AG04450 (cell line): ENCODE measurements at regions not wholly inside any gene's neighbourhood (a gene's known extent, or its start where the extent isn't known, plus 50 kb on each side); places are given as distances from the start of the nearest gene placed in this dataset.

ENCODE experiments used
- CTCF ChIA-PET: fragments of 300-600, 350-600 bp; formaldehyde crosslinking; extraction: SDS; loops from one replicate; lab custom pipeline; 2022; ENCODE audit warnings: antibody characterized with exemption, inconsistent platforms; lab: Charles Lee
- POLR2A ChIA-PET: fragments of 350-600 bp; formaldehyde crosslinking; extraction: SDS; loops from one replicate; lab custom pipeline; 2021; ENCODE audit warnings: antibody characterized with exemption, inconsistent platforms; lab: Yijun Ruan, JAX
- DNase-seq: peaks from one replicate; pipeline ENCODE4 v3.0.0-alpha.2; 2011; ENCODE audit warnings: low read depth, low spot score
- H3K27ac ChIP-seq: one replicate; pipeline ENCODE4 v1.5.1; 2012; ENCODE audit warnings: low read depth, low read length, control low read depth
- H3K27me3 ChIP-seq: one replicate; pipeline ENCODE4 v1.6.0; 2012; ENCODE audit warnings: low read length; ENCODE audit not compliant: control insufficient read depth, insufficient read depth
- H3K4me3 ChIP-seq: 2 replicates; pipeline ENCODE4 v1.5.1; 2011; ENCODE audit warnings: mild to moderate bottlenecking, low read depth, low read length, control low read depth
- H3K9me3 ChIP-seq: 2 replicates; pipeline ENCODE4 v1.5.1; 2012; ENCODE audit warnings: low read length; ENCODE audit not compliant: control insufficient read depth, insufficient read depth
- CTCF ChIP-seq: IDR thresholded peaks from 2 replicates; pipeline ENCODE4 v1.5.1; 2011; ENCODE audit warnings: low read depth, low read length, control low read depth, inconsistent platforms

- Histone ChIP-seq H3K27ac (no peak overlapping the region), H3K4me3 (no peak overlapping the region), H3K9me3 (peaks cover 5% of the 10 kb centered on the region), H3K27me3 (no peaks in the 10 kb centered on the region)
- DNase-seq = no peak
- no peak for TF ChIP-seq CTCF
- CTCF ChIA-PET = no interaction called here
- POLR2A ChIA-PET = no interaction called here
Observed at GRCh38 chr18:38670486-38670885, 1104.9 kb upstream of the CELF4 start.

DNA sequence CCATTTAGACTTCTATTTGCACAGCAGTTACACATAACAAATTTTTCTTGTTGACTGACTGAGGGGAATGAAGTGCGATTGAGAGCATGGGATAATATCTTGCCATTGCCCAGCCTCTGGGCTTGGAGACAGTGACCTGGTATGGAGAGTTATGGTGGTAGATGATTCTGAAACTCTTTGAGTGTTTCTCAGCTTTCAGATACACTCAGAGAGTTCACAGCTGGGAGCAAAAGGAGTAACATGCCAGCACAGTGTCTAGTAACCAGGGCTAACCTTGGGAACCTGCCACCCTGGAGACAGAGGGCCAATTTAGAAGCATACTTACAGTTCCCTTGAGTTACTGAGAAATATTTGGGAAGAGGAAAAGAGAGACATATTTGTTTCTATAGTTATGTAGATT lies 1099.3 kb upstream of the CELF4 start:
- ChIA-PET POLR2A (no interaction called here), CTCF (no interaction called here)
- TF ChIP-seq CTCF = no peak
- H3K9me3 ChIP-seq = peaks cover 5% of the 10 kb centered on the region
- H3K27ac ChIP-seq = no peak overlapping the region
- no peaks in the 10 kb centered on the region for H3K27me3 ChIP-seq
- no peak overlapping the region for H3K4me3 ChIP-seq
- DNase-seq = no peak

DNA sequence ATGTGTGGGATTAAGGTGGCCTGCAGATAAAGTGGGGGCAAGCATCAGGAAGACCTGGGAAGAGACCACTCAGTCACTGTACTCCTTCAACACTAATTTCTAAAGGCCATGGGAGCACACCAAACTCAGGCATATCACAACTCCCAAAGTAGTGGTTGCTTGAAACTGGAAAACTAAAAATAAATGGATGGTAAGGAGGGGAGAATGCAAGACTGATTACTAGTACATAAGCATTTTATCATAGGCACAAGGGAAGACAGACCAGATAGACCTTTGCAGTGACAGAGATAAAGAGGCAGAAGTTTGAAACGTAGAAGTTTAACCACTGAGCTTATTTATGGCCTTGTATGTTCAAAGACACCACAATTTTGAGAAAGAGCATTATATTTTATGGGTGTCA lies 1098.1 kb upstream of the CELF4 start:
- H3K4me3 ChIP-seq = no peak overlapping the region
- ChIA-PET POLR2A (no interaction called here), CTCF (no interaction called here)
- no peak for DNase-seq
- no peak overlapping the region for H3K27ac ChIP-seq
- no peak for TF ChIP-seq CTCF
- H3K9me3 ChIP-seq = peaks cover 5% of the 10 kb centered on the region
- no peaks in the 10 kb centered on the region for H3K27me3 ChIP-seq

DNA sequence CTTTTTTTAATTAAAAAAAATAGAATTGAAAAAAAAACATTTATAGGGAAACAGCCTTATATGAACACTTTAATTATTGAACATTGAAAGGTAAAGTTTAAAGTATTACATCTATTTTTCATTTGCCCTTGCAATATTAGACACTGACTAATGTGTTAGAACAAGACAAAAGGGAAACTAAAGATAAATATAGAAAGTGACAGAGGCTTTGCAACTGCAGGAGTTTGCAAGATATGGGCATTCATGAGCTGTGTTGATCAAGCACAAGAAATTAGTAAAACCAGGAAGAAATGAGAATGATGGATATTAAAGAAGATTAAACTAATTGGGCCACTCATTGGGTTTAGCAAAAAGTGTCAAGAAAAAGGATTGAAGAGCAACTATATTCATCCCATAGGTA lies 1097.7 kb upstream of the CELF4 start:
- TF ChIP-seq CTCF = no peak
- Histone ChIP-seq H3K9me3 (peaks cover 1% of the 10 kb centered on the region), H3K27me3 (no peaks in the 10 kb centered on the region), H3K4me3 (no peak overlapping the region), H3K27ac (no peak overlapping the region)
- POLR2A ChIA-PET = no interaction called here
- DNase-seq = no peak
- CTCF ChIA-PET = no interaction called here

DNA sequence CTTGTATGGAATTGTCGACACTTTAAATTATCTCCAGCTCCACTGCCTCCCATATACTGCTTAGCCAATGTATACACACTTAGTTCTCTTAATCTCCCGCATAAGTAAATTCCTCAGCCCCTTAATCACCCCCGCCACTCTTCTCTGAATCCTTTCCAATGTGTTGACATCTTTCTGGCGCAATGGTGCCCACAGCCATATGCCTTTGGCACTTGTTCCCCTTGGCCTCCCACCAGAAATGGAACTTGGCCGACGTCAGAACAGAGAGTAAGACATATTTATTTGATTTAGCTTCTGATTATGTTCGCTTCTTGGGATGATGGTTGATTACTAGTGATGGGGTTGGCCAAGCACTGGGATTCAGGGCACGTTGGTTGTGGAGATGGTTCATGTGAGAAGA lies 1089.3 kb upstream of the CELF4 start:
- TF ChIP-seq CTCF = no peak
- H3K27me3 ChIP-seq = no peaks in the 10 kb centered on the region
- ChIA-PET POLR2A (no interaction called here), CTCF (no interaction called here)
- H3K4me3 ChIP-seq = no peak overlapping the region
- no peak overlapping the region for H3K27ac ChIP-seq
- no peak for DNase-seq
- H3K9me3 ChIP-seq = no peaks in the 10 kb centered on the region
